Lung (tissue), 11 donors: ENCODE measurements at regions not wholly inside any gene's neighbourhood (a gene's known extent, or its start where the extent isn't known, plus 50 kb on each side); places are given as distances from the start of the nearest gene placed in this dataset.

Experiments
- ATAC-seq: fragments of 200-7000 bp; cut with Tn5 transposase; one replicate; pipeline ENCODE4 v1.9.1; 2020; ENCODE audit warnings: moderate number of reproducible peaks; ENCODE audit not compliant: insufficient read depth, low FRiP score
- DNase-seq, 3 donors: peaks; one replicate each; pipeline ENCODE4 v3.0.0-alpha.2; 2013 to 2017
- H3K27ac ChIP-seq, 2 donors: one replicate each; pipeline ENCODE4 v1.5.1; 2013; ENCODE audit warnings: mild to moderate bottlenecking in 2 of 2, moderate library complexity in 2 of 2, control low read depth in 1 of 2, inconsistent platforms in 1 of 2, low read depth in 1 of 2, low read length in 1 of 2
- H3K27me3 ChIP-seq, 3 donors: one replicate each; pipeline ENCODE4 v1.5.1; 2013; ENCODE audit warnings: low read length in 2 of 3; ENCODE audit not compliant: control insufficient read depth in 3 of 3, insufficient read depth in 3 of 3
- H3K36me3 ChIP-seq, 4 donors: one replicate each; pipeline ENCODE4 v1.5.1; 2013; ENCODE audit warnings: low read length in 4 of 4, mild to moderate bottlenecking in 1 of 4, moderate library complexity in 1 of 4; ENCODE audit not compliant: control insufficient read depth in 4 of 4, insufficient read depth in 4 of 4
- H3K4me1 ChIP-seq, 5 donors: one replicate each; pipeline ENCODE4 v1.5.1; 2013; ENCODE audit warnings: low read length in 5 of 5, mild to moderate bottlenecking in 2 of 5, moderate library complexity in 1 of 5; ENCODE audit not compliant: control insufficient read depth in 5 of 5, insufficient read depth in 5 of 5
- H3K4me3 ChIP-seq: one replicate; pipeline ENCODE4 v1.5.1; 2013; ENCODE audit warnings: mild to moderate bottlenecking, control low read depth, moderate library complexity
- H3K9ac ChIP-seq, 2 donors: one replicate each; pipeline ENCODE4 v1.5.1; 2013; ENCODE audit warnings: low read length in 2 of 2, control low read depth in 1 of 2; ENCODE audit not compliant: insufficient read depth in 1 of 2
- H3K9me3 ChIP-seq, 4 donors: one replicate each; pipeline ENCODE4 v1.5.1; 2013; ENCODE audit warnings: low read length in 3 of 4, mild to moderate bottlenecking in 1 of 4, moderate library complexity in 1 of 4; ENCODE audit not compliant: control insufficient read depth in 4 of 4, insufficient read depth in 3 of 4
- CTCF ChIP-seq: IDR thresholded peaks from 2 replicates; pipeline ENCODE4 v1.5.1; 2012; ENCODE audit warnings: mild to moderate bottlenecking; ENCODE audit errors: control extremely low read depth, extremely low read depth
- WGBS, 2 donors: extraction: QIAGEN DNeasy Blood & Tissue Kit; methylation state at CpG; one replicate each; pipeline ENCODE4 v1.1.7; 2013; 5-methylcytosine and 5-hydroxymethylcytosine counted together
- donor health status: control.
- donor health status: control.
- donor health status: Bipolar disorder and iron deficiency.
- donor health status: healthy.
- donor health status: DM: yes; HTN: yes; CAD: no.

GRCh38 chrX:110427076-110427475 lies 68.4 kb downstream of the RTL9 start:
- DNase-seq (no peak), ATAC-seq (no peak)
- no peaks in the 10 kb centered on the region for H3K36me3 ChIP-seq
- H3K27me3 ChIP-seq: peaks cover 0 to 59% (median 27%) of the 10 kb centered on the region in 3 donors
- H3K27ac ChIP-seq: no peak overlapping the region
- 60 to 100% methylated on average over 1 of the region's 1 CpG for WGBS, 2 donors
- no peak for TF ChIP-seq CTCF
- no peak overlapping the region for H3K4me3 ChIP-seq
- no peak overlapping the region for H3K9ac ChIP-seq
- H3K4me1 ChIP-seq: peaks cover 0 to 3% (median 0%) of the 10 kb centered on the region in 5 donors
- no peaks in the 10 kb centered on the region for H3K9me3 ChIP-seq

GRCh38 chrX:110428144-110428543 lies 69.5 kb downstream of the RTL9 start:
- no peak for TF ChIP-seq CTCF
- Histone ChIP-seq H3K9me3 (no peaks in the 10 kb centered on the region), H3K4me3 (no peak overlapping the region), H3K36me3 (no peaks in the 10 kb centered on the region), H3K27me3 (peaks cover 0 to 59% (median 29%) of the 10 kb centered on the region in 3 donors), H3K4me1 (peaks cover 0 to 6% (median 0%) of the 10 kb centered on the region in 5 donors), H3K27ac (no peak overlapping the region), H3K9ac (no peak overlapping the region)
- no peak for ATAC-seq
- DNase-seq: no peak
- WGBS, 2 donors: 65 to 76% methylated on average over 3 of the region's 3 CpGs

GRCh38 chrX:110430293-110431076 lies 71.8 kb downstream of the RTL9 start:
- no peaks in the 10 kb centered on the region for H3K36me3 ChIP-seq
- peaks cover 0 to 51% (median 35%) of the 10 kb centered on the region in 3 donors for H3K27me3 ChIP-seq
- no peak for DNase-seq
- peaks cover 0 to 6% (median 0%) of the 10 kb centered on the region in 5 donors for H3K4me1 ChIP-seq
- no peak for TF ChIP-seq CTCF
- no peaks in the 10 kb centered on the region for H3K9me3 ChIP-seq
- 94 to 98% methylated on average over 1 of the region's 1 CpG for WGBS, 2 donors
- H3K4me3 ChIP-seq: no peak overlapping the region
- no peak overlapping the region for H3K27ac ChIP-seq
- ATAC-seq: no peak
- no peak overlapping the region for H3K9ac ChIP-seq
